Medulla oblongata (tissue), 1 donor: ENCODE measurements at regions not wholly inside any gene's neighbourhood (a gene's known extent, or its start where the extent isn't known, plus 50 kb on each side); places are given as distances from the start of the nearest gene placed in this dataset.
"Not testable (repeated sequence)": the region's sequence is repeated elsewhere in the genome, so short reads cannot be mapped to it uniquely, and the experiment has no call there.

Source experiments
- DNase-seq: peaks from one replicate; pipeline ENCODE4 v3.0.0-alpha.2; 2015; ENCODE audit errors: extremely low spot score

GRCh38 chr2:56969513-56969912 is 785.7 kb downstream of the CCDC85A start:
- DNase-seq, result no peak

GRCh38 chr2:56971383-56971974 is 787.7 kb downstream of the CCDC85A start:
- DNase-seq, result no peak

GRCh38 chr2:56981554-56981953 is 797.8 kb downstream of the CCDC85A start:
- no peak for DNase-seq

GRCh38 chr2:56985609-56986008 is 801.8 kb downstream of the CCDC85A start:
- DNase-seq, result no peak

- DNase-seq, result no peak
Measured at GRCh38 chr2:57022496-57022895, 838.7 kb downstream of the CCDC85A start.

- DNase-seq, result peak; percentile 3
Measured at GRCh38 chr2:57044931-57045635, 861.3 kb downstream of the CCDC85A start.

- no peak for DNase-seq
Measured at GRCh38 chr2:57049273-57049672, 865.5 kb downstream of the CCDC85A start.

GRCh38 chr2:57050007-57050406 is 866.2 kb downstream of the CCDC85A start:
- no peak for DNase-seq

- not testable (repeated sequence) for DNase-seq
Measured at GRCh38 chr2:57066301-57066700, 882.5 kb downstream of the CCDC85A start.

- no peak for DNase-seq
Measured at GRCh38 chr2:57075226-57075625, 891.4 kb downstream of the CCDC85A start.

- DNase-seq, result no peak
Measured at GRCh38 chr2:57080035-57080434, 896.2 kb downstream of the CCDC85A start.

GRCh38 chr2:57084697-57085281 is 901.0 kb downstream of the CCDC85A start:
- DNase-seq, result no peak

- no peak for DNase-seq
Measured at GRCh38 chr2:57093020-57093419, 909.2 kb downstream of the CCDC85A start.

- DNase-seq, result no peak
Measured at GRCh38 chr2:57097855-57098254, 914.1 kb downstream of the CCDC85A start.

- no peak for DNase-seq
Measured at GRCh38 chr2:57100436-57100835, 916.6 kb downstream of the CCDC85A start.

- no peak for DNase-seq
Measured at GRCh38 chr2:57105694-57106093, 921.9 kb downstream of the CCDC85A start.

GRCh38 chr2:57107353-57107752 is 923.6 kb downstream of the CCDC85A start:
- DNase-seq, result no peak

- no peak for DNase-seq
Measured at GRCh38 chr2:57111531-57111930, 927.7 kb downstream of the CCDC85A start.

- no peak for DNase-seq
Measured at GRCh38 chr2:57119141-57119540, 927.5 kb upstream of the VRK2 start.

GRCh38 chr2:57126410-57126809 is 920.2 kb upstream of the VRK2 start:
- DNase-seq, result no peak

GRCh38 chr2:57139179-57139578 is 907.4 kb upstream of the VRK2 start:
- no peak for DNase-seq

- no peak for DNase-seq
Measured at GRCh38 chr2:57141269-57141668, 905.3 kb upstream of the VRK2 start.

GRCh38 chr2:57146951-57147350 is 899.7 kb upstream of the VRK2 start:
- DNase-seq, result no peak
